GM18517 (cell line): ENCODE measurements at regions not wholly inside any gene's neighbourhood (a gene's known extent, or its start where the extent isn't known, plus 50 kb on each side); places are given as distances from the start of the nearest gene placed in this dataset.

Source experiments
- ATAC-seq: cut with Tn5 transposase; IDR thresholded peaks from one replicate; pipeline ENCODE4 v1.9.1; 2021; ENCODE audit warnings: mild to moderate bottlenecking, moderate library complexity; ENCODE audit not compliant: unreplicated experiment

DNA sequence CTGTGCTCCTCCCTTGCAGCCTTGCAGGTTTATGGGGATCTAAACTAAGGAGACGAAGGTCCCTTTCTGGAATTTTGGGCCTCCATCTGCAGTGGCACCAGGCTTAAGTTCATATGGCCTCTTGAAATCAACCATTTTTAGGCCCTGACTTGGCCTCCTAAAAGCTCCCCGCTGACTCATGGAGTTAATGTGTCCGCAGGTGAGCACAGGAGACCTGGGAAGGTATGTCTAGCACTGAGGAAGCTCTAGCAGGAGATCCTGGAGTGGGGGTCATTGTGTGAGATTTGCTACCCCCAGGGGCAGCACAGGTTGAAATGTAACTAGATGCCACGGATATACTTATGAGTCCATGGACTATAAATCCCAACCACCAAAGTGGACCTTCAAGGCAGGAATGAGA, 95.9 kb upstream of the CELF4 start:
- no peak for ATAC-seq

DNA sequence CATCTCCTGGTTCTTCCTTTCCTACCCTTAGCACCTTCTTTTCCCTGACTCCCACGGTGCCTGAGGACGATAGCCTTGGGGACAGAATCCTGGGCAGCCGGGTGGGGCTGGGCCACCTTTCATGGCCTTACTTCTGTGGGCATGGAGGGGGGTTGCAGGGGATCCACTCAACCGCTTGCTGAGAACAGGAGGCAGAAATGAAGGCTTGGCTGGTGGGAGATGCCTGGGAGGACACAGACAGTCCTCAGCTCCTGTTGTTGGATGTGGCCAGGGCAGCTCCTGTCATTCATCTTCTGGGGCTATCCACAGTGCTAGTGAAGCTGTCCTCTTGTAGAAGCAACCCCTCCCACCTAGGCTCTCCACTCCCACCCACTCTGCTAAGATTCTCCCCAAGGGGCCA, 95.5 kb upstream of the CELF4 start:
- ATAC-seq: no peak

DNA sequence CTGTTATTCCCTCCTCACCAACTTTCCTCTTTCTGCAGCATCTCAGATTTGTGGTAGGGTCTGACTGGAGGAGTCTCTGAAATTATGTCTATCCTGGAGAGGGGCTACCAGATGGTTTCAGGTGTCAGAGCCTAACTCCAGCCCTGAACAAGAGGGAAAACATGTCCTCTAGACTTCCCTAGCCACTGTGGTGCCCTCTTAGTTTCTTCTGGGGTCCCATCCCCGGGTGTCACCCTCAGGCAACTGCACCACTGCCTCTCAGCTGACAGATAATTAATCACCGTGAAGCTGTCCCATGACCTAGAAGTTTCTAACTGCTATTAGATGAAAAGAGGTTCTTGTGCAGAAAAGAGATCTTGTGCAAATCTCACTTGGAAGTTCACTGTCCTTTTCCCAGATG, 95.1 kb upstream of the CELF4 start:
- no peak for ATAC-seq

DNA sequence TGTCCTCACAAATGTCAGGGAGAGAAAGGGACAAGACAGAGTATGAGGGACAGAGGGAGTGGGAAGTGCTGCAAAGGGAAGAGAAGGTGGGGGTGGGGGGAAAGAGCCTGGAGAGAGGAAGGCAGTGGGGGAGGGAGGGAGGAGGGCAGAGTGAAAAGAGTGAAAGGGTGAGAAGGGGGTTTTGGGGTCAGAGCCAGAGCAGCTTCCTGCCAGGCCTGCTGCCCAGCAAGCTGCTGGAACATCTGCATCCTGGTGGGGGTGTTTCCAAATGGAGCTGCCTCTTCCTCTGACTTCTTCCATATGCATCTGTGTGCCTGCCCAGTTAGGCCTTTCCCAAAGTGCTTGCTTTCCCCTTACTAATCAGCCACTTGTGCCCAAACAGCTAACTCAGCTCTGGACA, 94.3 kb upstream of the CELF4 start:
- no peak for ATAC-seq

DNA sequence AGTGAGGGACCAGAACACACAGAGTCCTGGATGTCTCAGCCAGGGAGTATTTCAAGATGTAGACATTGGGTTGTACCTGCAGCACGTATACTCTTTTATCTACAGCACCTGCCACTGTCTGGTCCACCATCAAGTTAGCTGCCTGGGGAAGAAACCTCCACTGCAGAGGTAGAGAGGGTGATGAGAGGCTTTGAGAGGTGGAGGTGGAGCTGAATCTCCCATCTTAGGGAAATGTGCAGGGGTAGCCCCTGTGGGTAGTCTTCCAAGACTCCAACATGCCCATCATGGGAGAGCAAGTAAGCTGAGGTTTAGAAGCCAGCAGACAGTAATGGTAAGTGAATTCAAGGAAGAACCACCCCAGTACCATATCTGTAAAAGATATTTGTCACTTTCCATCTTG, 93.3 kb upstream of the CELF4 start:
- ATAC-seq: no peak

DNA sequence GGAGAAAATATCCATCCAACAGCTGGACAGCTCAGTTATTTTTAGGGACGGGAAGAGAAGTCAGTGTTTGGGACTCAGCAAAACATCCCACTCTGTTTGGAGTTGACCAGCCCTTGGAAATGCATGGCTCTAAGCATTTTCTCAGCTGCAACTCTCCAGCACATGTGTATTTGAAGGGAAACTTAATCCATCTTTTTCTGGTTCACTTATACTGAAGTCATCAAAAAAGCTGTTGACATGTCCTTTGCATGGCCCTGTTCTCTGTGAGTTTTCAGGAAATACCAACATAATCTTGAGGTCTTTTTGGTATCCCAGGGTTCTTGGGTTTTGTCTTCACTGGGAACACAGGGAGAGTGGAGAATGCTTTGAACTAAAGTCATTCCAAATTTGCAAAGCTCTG, 91.9 kb upstream of the CELF4 start:
- no peak for ATAC-seq

DNA sequence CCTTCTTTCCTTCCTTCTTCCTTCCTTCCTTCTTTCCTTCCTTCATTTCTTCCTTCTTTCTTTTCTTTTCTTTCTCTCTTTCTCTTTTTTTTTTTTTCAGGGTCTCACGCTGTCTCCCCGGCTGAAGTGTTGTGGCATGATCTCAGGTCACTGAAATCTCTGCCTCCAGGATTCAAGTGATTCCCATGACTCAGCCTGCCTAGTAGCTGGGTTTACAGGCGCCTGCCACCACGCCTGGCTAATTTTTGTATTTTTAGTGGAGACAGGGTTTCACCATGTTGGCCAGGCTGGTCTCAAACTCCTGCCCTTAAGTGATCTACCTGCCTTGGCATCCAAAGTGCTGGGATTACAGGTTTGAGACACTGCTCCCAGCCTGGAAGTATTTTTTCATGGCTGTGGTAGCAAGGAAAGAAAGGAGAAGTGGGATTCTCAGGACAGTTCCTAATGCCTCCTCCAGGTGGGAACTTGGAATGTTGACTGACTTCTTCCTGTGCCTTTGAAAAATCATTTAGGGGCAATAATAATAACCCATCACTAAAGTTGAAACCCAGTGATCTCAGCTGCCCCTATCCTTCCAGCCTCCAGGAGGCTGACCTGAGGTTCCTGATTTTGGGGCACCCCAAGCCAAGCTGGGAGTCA, 89.3 kb upstream of the CELF4 start:
- no peak for ATAC-seq

DNA sequence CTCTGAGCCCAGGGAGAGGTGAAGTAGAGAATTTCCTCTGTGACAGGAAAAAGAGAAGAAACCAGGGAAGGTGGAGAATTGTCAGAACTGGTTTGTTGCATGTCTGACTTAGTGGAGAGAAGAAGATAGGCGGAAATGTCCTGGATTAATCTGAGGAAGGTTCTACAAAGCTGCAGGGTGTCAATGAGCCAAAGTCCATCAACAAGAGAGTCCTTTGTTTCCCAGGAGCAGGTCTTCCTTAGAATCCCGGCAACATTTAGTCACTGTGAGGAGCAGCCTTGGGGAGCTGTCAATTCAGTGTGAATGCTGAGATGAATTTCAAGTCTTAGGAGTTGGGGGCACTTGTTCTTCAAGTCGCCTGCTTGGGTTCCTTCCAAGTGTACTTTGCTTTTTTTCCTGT, 88.4 kb upstream of the CELF4 start:
- ATAC-seq: no peak

DNA sequence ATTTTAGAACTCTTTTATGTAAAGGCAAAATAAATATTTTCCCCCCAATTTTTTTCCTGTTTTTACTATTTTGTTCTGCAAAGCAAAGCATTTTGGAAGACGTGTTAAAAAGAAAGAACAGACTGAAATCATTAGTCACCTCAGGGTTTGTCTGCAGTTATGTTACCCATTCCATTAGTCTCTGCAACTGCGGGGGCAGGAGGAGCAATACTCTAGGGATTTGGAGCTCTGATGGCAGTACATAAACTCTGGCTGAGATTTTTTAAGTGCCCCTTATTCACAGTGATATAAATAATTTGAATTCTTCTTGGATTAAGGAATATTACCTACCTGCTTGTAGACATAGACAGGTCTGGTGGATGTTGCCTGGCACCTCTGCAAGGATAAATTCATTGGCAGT, 88.0 kb upstream of the CELF4 start:
- ATAC-seq: no peak

DNA sequence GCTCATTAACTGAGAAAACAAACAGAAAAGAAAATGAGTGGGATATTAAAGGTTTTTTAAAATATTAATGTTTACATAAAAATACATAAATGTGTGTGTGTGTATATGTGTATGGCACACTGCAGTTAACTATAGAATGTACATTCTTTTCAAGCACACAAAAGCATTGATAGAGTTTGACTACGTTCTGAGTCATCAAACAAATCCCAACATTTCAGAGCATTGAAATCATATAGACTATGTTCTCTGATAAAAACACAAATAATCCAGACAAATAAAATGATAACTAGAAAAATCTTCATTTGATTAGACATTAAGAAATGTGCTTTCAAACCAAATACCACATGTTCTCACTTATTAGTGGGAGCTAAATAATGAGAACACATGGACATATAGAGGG, 84.3 kb upstream of the CELF4 start:
- ATAC-seq: no peak

DNA sequence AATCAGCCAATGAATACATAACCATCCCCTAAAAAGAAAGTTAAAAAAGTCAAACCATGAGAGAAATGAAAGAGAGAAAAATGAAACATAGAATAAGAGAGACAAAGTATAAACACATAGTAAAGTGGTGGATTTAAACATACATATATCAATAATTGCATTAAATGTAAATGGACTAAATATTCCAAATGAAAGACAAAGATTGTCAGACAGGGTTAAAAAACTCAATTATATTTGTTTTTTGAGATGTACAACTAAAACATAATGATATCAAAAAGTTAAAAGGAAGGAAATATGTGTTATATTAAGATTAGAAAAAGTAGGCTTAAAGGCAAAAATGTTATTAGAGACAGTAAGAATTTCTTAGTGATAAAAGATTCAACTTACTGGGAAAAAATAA, 83.8 kb upstream of the CELF4 start:
- no peak for ATAC-seq

DNA sequence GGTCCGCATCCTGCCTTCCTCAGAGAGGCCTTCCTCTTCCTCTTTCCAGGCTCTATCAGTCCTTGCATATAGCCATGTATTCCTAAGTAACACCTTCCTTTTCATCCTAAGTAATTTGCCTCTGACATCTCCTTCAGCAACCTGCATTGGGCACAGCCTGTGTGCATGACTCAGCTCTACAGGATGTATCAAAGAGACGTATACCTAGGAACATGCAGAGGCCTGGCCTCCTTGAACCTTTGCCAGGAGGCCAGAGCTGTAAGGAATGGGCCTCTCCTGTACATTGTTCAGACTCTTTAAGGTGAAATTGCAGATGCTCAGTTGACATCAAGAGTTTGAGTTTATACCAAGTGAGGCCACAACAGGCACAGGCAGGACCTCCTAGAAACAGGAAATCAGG, 76.0 kb upstream of the CELF4 start:
- no peak for ATAC-seq

DNA sequence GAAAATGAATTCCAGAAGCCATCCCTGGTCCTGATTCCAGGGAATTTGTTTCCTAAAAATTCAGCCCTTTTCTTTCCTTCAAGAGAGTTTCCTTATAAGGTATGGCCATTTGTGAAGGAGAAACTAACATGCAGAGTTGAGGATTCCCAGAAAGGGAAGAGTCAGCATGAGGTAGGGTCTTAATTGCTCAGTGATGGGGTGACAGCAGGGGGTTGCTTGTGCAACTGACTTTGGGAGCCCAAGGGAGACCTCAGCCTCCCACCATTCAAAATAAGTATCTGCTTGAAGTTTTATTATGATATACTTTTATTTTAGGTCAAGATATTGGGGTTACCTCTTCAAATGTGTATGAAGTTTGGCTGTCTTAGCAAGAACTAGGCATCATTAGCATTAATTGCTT, 74.9 kb upstream of the CELF4 start:
- no peak for ATAC-seq

DNA sequence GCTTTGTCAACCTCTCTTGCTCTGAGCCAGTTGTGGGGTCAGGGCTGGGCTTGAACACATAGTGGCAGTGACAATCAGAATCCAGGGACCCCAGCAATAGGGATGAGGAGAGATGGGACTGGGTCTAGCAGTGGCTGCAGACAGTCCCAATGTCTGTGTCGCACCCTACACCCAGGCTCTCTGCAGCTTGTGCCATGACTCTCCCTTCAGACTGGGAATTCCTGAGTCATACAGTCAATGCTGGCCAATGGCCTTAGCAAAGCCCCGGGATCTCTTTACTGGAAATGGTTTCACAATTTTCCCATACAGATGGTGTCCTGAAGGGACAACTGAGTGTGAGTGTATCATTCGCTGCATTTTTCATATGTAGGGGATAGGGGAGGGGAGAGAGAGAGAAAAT, 74.2 kb upstream of the CELF4 start:
- no peak for ATAC-seq

DNA sequence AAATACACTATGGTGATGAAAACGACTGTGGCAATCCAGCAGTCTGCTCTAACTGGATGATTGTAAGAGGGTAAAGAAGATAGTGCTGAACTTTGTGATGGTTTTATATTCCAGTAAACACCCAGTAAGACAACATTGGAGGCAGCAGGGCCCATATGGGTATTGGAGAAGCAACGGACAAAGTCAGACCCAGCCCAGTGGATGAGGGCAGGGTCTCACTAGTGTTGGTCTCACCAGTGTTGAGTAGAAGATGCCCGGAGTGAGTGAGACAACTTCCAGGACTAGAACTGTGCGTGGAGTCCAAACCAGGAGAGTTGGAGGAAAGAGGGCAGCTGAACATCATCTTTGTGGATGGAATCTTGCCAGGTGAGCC, 71.9 kb upstream of the CELF4 start:
- ATAC-seq: no peak

DNA sequence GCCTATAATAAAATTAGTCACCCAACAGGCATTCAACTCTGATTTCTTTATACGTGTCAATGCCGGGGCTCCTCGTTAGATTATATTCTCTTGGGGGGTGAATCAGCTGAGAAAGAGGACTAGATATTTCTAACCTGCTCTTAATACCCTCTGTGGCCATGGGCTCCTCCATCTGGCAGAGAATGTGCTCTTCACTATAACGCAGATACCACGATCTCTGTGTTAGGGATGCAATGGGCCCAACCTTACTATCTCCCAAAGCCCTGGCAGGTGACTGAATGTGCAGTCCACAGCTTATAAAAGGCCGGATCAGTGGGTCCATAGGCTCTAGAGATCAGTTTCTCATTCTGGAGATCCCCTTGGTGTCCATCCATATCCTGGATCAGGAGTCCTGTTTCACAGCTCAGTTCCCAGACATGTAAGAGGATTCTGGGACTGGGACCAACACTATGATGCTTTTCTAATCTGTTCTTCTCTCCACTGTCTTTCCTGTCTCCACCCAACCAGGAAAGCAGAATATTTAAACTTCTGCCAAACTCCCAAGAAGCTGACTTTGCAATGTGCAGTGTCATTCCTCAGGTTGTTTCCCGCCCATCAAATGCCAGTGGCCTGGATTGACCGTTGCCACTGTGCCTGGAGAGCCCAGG, 71.4 kb upstream of the CELF4 start:
- no peak for ATAC-seq

DNA sequence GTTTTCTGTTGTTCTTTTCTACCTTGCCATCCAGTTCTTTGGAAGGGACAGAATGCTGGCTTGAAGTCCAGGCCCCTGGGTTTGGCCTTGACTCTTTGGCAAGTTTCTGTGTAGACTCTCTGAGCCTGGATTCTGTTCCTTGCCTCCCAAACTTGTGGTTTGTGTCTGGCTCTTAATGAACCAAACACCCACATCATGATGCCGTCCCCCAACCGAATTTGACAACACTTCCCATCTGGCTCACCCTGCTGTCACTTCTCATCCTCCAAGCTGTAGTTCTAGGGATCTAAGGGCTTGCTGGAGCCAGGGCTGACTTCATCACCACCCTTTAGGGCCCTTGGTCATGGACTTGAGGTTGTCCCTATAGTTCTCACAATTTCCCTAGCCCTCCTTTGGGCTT, 68.9 kb upstream of the CELF4 start:
- no peak for ATAC-seq

DNA sequence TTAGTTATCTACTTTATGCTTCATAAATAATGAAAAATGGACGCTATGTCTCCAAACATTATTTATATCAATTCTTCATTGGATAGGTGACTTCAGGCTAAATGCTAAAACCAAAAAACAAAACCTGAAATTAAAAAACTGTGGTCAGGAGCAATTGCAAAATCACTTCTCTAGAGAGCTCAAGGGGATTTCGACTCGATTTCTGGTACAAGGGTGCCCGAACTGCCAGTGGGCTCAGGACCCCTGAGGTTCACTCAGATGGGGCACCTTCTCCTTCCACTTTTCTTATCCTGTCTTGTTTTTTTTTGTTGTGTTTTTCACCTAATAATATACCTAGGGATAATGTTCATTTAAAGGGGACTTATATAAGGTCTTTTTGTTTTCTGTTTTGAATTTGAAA, 65.8 kb upstream of the CELF4 start:
- ATAC-seq: no peak

DNA sequence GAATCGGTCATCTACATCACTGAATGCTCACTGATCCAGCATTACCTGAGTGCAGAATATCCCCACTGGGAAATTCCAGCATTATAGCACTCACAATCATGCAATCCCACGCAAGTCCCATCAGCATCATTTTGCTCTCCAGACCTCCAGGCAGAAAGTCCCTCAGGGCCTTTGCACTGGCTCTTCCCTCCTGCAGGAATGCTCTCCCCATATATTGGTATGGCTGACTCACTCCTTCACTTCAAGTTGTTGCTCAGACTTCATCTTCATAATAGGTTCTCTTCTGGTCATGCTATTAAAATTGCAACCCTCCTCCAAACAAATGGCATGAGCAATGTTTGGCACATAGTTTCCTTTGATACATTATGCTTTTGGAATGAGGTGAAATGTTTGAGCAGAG, 64.7 kb upstream of the CELF4 start:
- ATAC-seq: no peak

DNA sequence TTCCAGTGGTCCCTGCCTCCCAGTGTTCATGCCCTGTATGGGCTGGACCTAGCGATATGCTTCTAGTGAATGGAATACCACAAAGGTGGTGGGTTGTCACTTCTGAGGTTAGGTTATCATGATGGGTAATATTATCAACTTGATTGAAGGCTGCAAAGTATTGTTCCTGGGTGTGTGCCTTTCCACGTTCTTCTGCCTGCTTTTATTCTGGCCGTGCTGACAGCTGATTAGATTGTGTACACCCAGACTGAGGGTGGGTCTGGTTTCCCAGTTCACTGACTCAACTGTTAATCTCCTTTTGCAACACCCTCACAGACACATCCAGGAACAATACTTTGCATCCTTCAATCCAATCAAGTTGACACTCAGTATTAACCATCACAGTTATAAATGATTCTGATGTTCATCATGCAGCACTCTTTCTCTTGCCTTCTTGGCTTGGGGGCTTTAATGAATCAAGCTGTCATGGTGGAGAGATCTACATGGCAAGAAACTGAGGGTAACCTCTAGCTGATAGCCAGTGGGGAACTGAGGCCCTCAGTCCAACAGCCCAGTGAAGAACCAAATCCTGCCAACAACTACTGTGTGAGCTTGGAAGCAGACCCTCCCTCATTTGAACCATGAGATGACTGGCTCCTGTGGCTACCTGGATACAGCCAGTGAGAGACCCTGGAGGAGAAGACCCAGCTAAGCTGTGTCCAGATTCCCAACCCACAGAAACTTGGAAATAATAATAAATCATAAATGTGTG, 63.0 kb upstream of the CELF4 start:
- ATAC-seq: no peak

DNA sequence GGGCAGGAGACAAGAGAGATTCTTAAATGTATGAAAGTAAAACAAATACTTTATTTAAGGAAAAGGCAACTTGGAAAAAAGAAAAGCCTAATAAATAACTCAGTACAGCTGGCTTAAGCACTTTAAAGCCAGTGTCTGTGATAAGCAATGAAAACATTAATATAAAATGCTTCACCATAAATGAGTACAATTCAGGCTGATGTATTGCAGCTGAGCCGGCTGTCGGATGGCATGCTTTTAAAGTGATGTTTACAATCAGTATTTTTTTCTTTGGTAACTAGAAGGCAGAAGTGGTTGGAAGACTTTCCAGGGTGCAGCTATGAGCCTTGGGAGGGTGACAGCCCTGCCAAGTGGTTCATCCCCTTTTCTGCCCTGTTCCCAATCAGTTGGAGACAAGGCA, 58.7 kb upstream of the CELF4 start:
- no peak for ATAC-seq

DNA sequence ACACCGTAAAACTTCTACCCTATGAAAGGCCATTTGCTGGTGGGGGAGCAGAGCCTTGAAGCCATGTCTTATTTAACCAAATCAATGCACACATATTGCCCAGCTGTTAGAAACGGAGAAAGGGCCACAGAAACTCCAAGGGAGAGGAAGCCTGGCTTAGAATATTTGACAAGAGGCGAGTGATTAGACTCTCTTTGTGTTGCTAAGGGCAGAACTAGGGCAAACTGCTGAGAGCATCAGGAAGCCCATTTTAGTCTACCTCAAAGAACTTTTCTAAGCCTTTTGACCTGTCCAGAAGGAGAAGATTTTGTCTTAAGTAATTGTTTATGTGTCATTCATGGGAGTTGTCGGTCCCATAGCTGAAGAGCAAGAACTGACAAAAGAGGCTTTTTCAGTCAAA, 54.4 kb upstream of the CELF4 start:
- ATAC-seq: no peak

DNA sequence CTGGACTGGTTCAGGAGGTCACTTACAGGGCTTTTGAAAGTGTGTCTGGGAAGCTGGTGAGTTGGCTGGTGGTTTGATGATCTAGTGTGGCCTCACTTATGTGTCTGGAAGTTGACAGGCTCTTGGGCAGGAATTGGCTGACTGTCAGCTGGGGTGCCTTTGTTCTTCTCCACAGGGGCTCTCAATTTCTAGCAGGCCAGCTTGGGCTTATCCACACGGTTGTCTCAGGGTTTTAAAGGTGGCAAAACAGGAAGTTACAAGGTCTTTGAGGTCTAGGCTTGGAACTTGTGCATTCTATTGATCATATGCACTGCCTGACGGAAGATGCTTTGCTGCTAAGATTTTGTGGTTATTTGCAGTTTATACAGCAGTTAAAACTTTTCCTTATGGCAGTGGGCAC, 52.0 kb upstream of the CELF4 start:
- ATAC-seq: no peak
